HG03060 (cell line): ENCODE measurements at regions not wholly inside any gene's neighbourhood (a gene's known extent, or its start where the extent isn't known, plus 50 kb on each side); places are given as distances from the start of the nearest gene placed in this dataset.

Source experiments
- ATAC-seq: cut with Tn5 transposase; IDR thresholded peaks from one replicate; pipeline ENCODE4 v1.9.1; 2021; ENCODE audit warnings: low read depth, moderate number of reproducible peaks; ENCODE audit not compliant: unreplicated experiment

GRCh38 chr3:148240351-148240750 is 457.4 kb upstream of the AGTR1 start:
- ATAC-seq = no peak

- no peak for ATAC-seq
These were observed 454.1 kb upstream of the AGTR1 start for GRCh38 chr3:148243609-148244008.

- ATAC-seq = no peak
These were observed 451.3 kb upstream of the AGTR1 start for GRCh38 chr3:148246291-148246923.

- ATAC-seq = no peak
These were observed 444.0 kb upstream of the AGTR1 start for GRCh38 chr3:148253713-148254112.

DNA sequence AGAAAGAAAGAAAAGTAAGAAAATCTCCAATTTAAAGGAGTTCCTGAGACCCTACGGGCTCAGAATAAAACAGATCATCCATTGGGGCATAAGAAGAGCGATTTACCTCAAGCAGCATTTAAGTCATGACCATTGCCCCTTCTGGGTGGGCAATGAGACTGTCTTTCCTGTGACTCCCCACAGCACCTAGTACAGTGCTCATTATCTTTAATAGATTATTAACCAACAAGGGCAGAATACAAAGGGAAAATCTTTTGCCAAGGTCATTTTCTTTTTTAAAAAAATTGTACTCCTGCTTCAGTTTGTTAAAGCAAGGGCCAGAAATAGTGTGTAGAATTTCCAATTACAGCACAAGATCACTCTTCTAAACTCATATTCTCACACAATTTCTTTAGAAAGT is 443.3 kb upstream of the AGTR1 start:
- no peak for ATAC-seq

- no peak for ATAC-seq
These were observed 441.4 kb upstream of the AGTR1 start for GRCh38 chr3:148255981-148256969.

DNA sequence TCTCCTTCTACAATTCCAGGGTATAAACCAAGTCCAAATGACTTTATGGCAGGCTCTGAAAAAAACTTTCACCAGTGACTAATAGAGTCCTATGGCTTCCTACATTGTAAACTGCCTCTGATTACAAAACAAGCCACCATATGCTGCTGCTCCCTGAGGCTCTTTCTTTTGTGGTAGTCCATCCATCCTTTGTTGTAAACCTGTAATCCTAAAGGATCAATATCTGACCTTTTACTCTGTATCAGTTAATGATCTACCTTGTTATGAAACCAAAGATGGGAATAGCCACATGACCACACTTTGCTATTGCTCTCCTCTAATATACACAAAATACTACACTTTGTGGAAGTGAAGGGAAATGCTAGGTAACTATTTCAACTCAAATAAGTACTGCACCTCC is 434.7 kb upstream of the AGTR1 start:
- ATAC-seq = no peak

DNA sequence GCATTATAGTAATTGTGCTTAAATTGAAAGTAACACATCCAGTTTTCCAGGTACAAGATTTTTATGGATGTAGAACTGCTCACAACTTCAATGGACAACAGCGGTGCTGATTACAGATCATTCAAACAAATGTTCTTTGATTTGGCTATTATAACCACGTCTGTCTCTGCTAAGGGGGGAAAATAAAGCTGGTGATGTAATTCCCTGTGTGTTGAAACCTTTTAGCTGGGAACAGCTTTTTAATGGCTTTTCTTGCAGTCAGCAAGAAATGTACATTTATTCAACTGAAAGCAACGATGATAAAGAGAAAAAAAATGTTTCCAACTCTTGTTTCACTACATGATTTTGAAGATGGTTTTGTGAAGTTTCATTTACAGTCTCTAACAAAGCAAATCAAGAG is 431.9 kb upstream of the AGTR1 start:
- no peak for ATAC-seq

GRCh38 chr3:148266341-148266740 is 431.4 kb upstream of the AGTR1 start:
- no peak for ATAC-seq

- ATAC-seq = no peak
These were observed 427.9 kb upstream of the AGTR1 start for GRCh38 chr3:148269816-148270215.

- ATAC-seq = no peak
These were observed 417.0 kb upstream of the AGTR1 start for GRCh38 chr3:148280623-148281242.

DNA sequence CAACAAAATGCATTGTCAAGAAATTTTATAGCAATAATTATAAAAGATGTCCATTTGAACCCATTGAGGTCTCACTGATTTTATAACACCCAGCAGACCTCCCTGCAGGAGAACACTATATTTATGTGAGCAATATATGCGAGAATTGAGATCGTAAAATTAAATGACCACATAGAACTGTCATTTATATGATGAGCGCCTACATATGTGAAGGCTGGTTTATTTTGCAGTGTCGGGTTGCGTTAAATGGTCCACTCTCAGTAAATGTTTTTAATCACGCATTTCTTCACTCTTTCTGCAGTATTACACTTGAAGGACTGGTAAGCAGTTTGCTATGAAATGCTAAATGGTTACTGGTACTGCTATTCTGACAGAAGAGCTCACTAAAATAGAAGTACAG is 408.5 kb upstream of the AGTR1 start:
- no peak for ATAC-seq

DNA sequence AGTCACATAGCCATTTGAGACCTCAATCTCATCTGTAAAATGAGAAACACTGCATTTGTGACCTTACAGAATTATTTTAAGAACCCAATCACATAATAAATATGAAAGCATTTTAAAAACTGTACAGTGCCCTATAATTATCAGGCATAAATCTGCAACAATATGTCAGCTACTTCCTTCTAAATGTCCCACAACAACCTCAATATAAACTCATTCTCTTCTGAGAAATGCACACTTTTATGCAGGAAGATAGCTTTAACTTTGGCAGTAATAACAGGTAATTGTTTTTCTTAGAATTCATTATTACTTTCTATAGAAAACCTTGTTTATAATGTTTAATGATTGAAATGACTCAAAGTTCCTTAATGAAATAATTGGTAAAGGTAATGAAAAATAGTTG is 400.7 kb upstream of the AGTR1 start:
- ATAC-seq = no peak

GRCh38 chr3:148307443-148307843 is 390.3 kb upstream of the AGTR1 start:
- no peak for ATAC-seq

GRCh38 chr3:148309390-148310035 is 388.2 kb upstream of the AGTR1 start:
- peak; percentile 80 for ATAC-seq

DNA sequence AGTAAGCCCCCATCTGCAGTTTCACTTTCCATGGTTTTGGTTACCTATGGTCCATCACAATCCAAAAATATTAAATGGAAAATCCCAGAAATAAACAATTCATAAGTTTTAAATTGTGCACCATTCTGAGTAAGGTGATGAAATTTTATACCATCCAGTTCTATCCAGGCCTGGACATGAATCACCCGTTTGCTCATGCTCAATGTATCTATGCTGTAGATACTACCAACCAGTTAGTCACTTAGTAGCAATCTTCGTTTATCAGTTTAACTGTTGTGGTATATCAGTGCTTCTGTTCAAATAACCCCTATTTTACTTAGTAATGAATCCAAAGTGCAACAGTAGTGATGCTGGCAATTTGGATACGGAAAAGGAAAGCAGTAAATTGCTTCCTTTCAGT is 381.9 kb upstream of the AGTR1 start:
- ATAC-seq = no peak

GRCh38 chr3:148318240-148318639 is 379.5 kb upstream of the AGTR1 start:
- ATAC-seq = no peak

GRCh38 chr3:148319161-148319915 is 378.4 kb upstream of the AGTR1 start:
- ATAC-seq = peak; percentile 94

- no peak for ATAC-seq
These were observed 377.7 kb upstream of the AGTR1 start for GRCh38 chr3:148319960-148320359.
